ENCODE measurements at regions not wholly inside any gene's neighbourhood (a gene's known extent, or its start where the extent isn't known, plus 50 kb on each side); places are given as distances from the start of the nearest gene placed in this dataset.

GRCh38 chr9:13596383-13596970 is 317.0 kb upstream of the MPDZ start:
- Histone ChIP-seq H3K27me3 (ENCODE audit: insufficient read depth, low read length) (no peaks in the 10 kb centered on the region), H3K4me2 (ENCODE audit: low read length) (no peak overlapping the region), H3K4me1 (ENCODE audit: control insufficient read depth in 1 of 2, insufficient read depth in 2 of 2, low read length in 2 of 2) (no peaks in the 10 kb centered on the region), H4K12ac (ENCODE audit: low read depth, low read length) (no peak overlapping the region), H3K9ac (ENCODE audit: low read length) (no peak overlapping the region), H3K9me3 (ENCODE audit: insufficient read depth, low read depth, low read length) (no peaks in the 10 kb centered on the region), H4K8ac (ENCODE audit: low read depth, low read length) (no peak overlapping the region), H2BK5ac (ENCODE audit: low read depth, low read length, poor library complexity) (no peak overlapping the region), H2BK12ac (ENCODE audit: low read length) (no peak overlapping the region), H3K79me2 (ENCODE audit: control insufficient read depth, insufficient read depth, low read length, poor library complexity) (no peaks in the 10 kb centered on the region), H3K79me1 (ENCODE audit: low read length) (no peaks in the 10 kb centered on the region), H3K36me3 (ENCODE audit: control insufficient read depth in 1 of 2, insufficient read depth in 2 of 2, low read length in 2 of 2) (no peaks in the 10 kb centered on the region), H2AFZ (ENCODE audit: insufficient read depth, low read length, poor library complexity) (no peak overlapping the region), H3K4ac (ENCODE audit: low read depth, low read length) (no peak overlapping the region), H2AK5ac (ENCODE audit: low read length) (no peak overlapping the region), H3K14ac (ENCODE audit: low read length) (no peak overlapping the region), H3K27ac (ENCODE audit: low read depth, low read length) (no peak overlapping the region), H2BK120ac (ENCODE audit: insufficient read depth, low read length, poor library complexity) (no peak overlapping the region), H3K18ac (ENCODE audit: low read length) (no peak overlapping the region), H4K91ac (ENCODE audit: low read depth, low read length) (no peak overlapping the region), H3K23ac (ENCODE audit: low read length) (no peak overlapping the region), H3K4me3 (ENCODE audit: low read depth, low read length) (no peak overlapping the region)
- WGBS (ENCODE audit: extremely low coverage, insufficient coverage, insufficient read length) = no CpG with 5 or more reads among the region's 4 CpGs
- DNase-seq = no peak

- H3K79me2 ChIP-seq (ENCODE audit: control insufficient read depth, insufficient read depth, low read length, poor library complexity) = no peaks in the 10 kb centered on the region
- H3K27me3 ChIP-seq (ENCODE audit: insufficient read depth, low read length) = no peaks in the 10 kb centered on the region
- H3K9me3 ChIP-seq (ENCODE audit: insufficient read depth, low read depth, low read length) = no peaks in the 10 kb centered on the region
- H3K36me3 ChIP-seq (ENCODE audit: control insufficient read depth in 1 of 2, insufficient read depth in 2 of 2, low read length in 2 of 2) = no peaks in the 10 kb centered on the region
- H4K91ac ChIP-seq (ENCODE audit: low read depth, low read length) = no peak overlapping the region
- H3K4me3 ChIP-seq (ENCODE audit: low read depth, low read length) = no peak overlapping the region
- H3K4me1 ChIP-seq (ENCODE audit: control insufficient read depth in 1 of 2, insufficient read depth in 2 of 2, low read length in 2 of 2) = no peaks in the 10 kb centered on the region
- no peak overlapping the region for H3K4ac ChIP-seq (ENCODE audit: low read depth, low read length)
- no CpG with 5 or more reads among the region's 1 CpG for WGBS (ENCODE audit: extremely low coverage, insufficient coverage, insufficient read length)
- no peak overlapping the region for H3K4me2 ChIP-seq (ENCODE audit: low read length)
- no peaks in the 10 kb centered on the region for H3K79me1 ChIP-seq (ENCODE audit: low read length)
- no peak overlapping the region for H3K27ac ChIP-seq (ENCODE audit: low read depth, low read length)
- H4K8ac ChIP-seq (ENCODE audit: low read depth, low read length) = no peak overlapping the region
- no peak overlapping the region for H2BK12ac ChIP-seq (ENCODE audit: low read length)
- no peak overlapping the region for H2BK120ac ChIP-seq (ENCODE audit: insufficient read depth, low read length, poor library complexity)
- H2AK5ac ChIP-seq (ENCODE audit: low read length) = no peak overlapping the region
- H3K18ac ChIP-seq (ENCODE audit: low read length) = no peak overlapping the region
- no peak overlapping the region for H3K23ac ChIP-seq (ENCODE audit: low read length)
- H2BK5ac ChIP-seq (ENCODE audit: low read depth, low read length, poor library complexity) = no peak overlapping the region
- H4K12ac ChIP-seq (ENCODE audit: low read depth, low read length) = no peak overlapping the region
- no peak overlapping the region for H3K14ac ChIP-seq (ENCODE audit: low read length)
- DNase-seq = no peak
- H3K9ac ChIP-seq (ENCODE audit: low read length) = no peak overlapping the region
- no peak overlapping the region for H2AFZ ChIP-seq (ENCODE audit: insufficient read depth, low read length, poor library complexity)
Observed at GRCh38 chr9:13590996-13591395, 311.5 kb upstream of the MPDZ start.

- Histone ChIP-seq H3K4me1 (ENCODE audit: control insufficient read depth in 1 of 2, insufficient read depth in 2 of 2, low read length in 2 of 2) (no peaks in the 10 kb centered on the region), H3K14ac (ENCODE audit: low read length) (no peak overlapping the region), H2BK12ac (ENCODE audit: low read length) (no peak overlapping the region), H3K18ac (ENCODE audit: low read length) (no peak overlapping the region), H3K9ac (ENCODE audit: low read length) (no peak overlapping the region), H3K27me3 (ENCODE audit: insufficient read depth, low read length) (no peaks in the 10 kb centered on the region), H4K91ac (ENCODE audit: low read depth, low read length) (no peak overlapping the region), H3K4me2 (ENCODE audit: low read length) (no peak overlapping the region), H3K36me3 (ENCODE audit: control insufficient read depth in 1 of 2, insufficient read depth in 2 of 2, low read length in 2 of 2) (no peaks in the 10 kb centered on the region), H2BK120ac (ENCODE audit: insufficient read depth, low read length, poor library complexity) (no peak overlapping the region), H3K9me3 (ENCODE audit: insufficient read depth, low read depth, low read length) (no peaks in the 10 kb centered on the region), H3K4me3 (ENCODE audit: low read depth, low read length) (no peak overlapping the region), H3K4ac (ENCODE audit: low read depth, low read length) (no peak overlapping the region), H3K27ac (ENCODE audit: low read depth, low read length) (no peak overlapping the region), H4K8ac (ENCODE audit: low read depth, low read length) (no peak overlapping the region), H3K79me1 (ENCODE audit: low read length) (no peaks in the 10 kb centered on the region), H3K23ac (ENCODE audit: low read length) (no peak overlapping the region), H4K12ac (ENCODE audit: low read depth, low read length) (no peak overlapping the region), H2AK5ac (ENCODE audit: low read length) (no peak overlapping the region), H2BK5ac (ENCODE audit: low read depth, low read length, poor library complexity) (no peak overlapping the region), H2AFZ (ENCODE audit: insufficient read depth, low read length, poor library complexity) (no peak overlapping the region), H3K79me2 (ENCODE audit: control insufficient read depth, insufficient read depth, low read length, poor library complexity) (no peaks in the 10 kb centered on the region)
- WGBS (ENCODE audit: extremely low coverage, insufficient coverage, insufficient read length) = no CpG with 5 or more reads among the region's 2 CpGs
- DNase-seq = no peak
Observed at GRCh38 chr9:13589034-13589737, 309.7 kb upstream of the MPDZ start.

GRCh38 chr9:13588151-13589033 is 308.9 kb upstream of the MPDZ start:
- no peaks in the 10 kb centered on the region for H3K36me3 ChIP-seq (ENCODE audit: control insufficient read depth in 1 of 2, insufficient read depth in 2 of 2, low read length in 2 of 2)
- WGBS (ENCODE audit: extremely low coverage, insufficient coverage, insufficient read length) = no CpG with 5 or more reads among the region's 6 CpGs
- H2AK5ac ChIP-seq (ENCODE audit: low read length) = no peak overlapping the region
- no peaks in the 10 kb centered on the region for H3K79me1 ChIP-seq (ENCODE audit: low read length)
- no peak overlapping the region for H3K4ac ChIP-seq (ENCODE audit: low read depth, low read length)
- H2BK12ac ChIP-seq (ENCODE audit: low read length) = no peak overlapping the region
- no peak overlapping the region for H3K23ac ChIP-seq (ENCODE audit: low read length)
- no peak for DNase-seq
- no peak overlapping the region for H4K91ac ChIP-seq (ENCODE audit: low read depth, low read length)
- H3K4me3 ChIP-seq (ENCODE audit: low read depth, low read length) = no peak overlapping the region
- H2AFZ ChIP-seq (ENCODE audit: insufficient read depth, low read length, poor library complexity) = no peak overlapping the region
- no peak overlapping the region for H3K4me2 ChIP-seq (ENCODE audit: low read length)
- no peak overlapping the region for H4K8ac ChIP-seq (ENCODE audit: low read depth, low read length)
- no peaks in the 10 kb centered on the region for H3K27me3 ChIP-seq (ENCODE audit: insufficient read depth, low read length)
- no peak overlapping the region for H2BK5ac ChIP-seq (ENCODE audit: low read depth, low read length, poor library complexity)
- H3K27ac ChIP-seq (ENCODE audit: low read depth, low read length) = no peak overlapping the region
- H3K9ac ChIP-seq (ENCODE audit: low read length) = no peak overlapping the region
- no peak overlapping the region for H3K18ac ChIP-seq (ENCODE audit: low read length)
- H3K14ac ChIP-seq (ENCODE audit: low read length) = no peak overlapping the region
- H4K12ac ChIP-seq (ENCODE audit: low read depth, low read length) = no peak overlapping the region
- H3K9me3 ChIP-seq (ENCODE audit: insufficient read depth, low read depth, low read length) = no peaks in the 10 kb centered on the region
- H3K79me2 ChIP-seq (ENCODE audit: control insufficient read depth, insufficient read depth, low read length, poor library complexity) = no peaks in the 10 kb centered on the region
- no peak overlapping the region for H2BK120ac ChIP-seq (ENCODE audit: insufficient read depth, low read length, poor library complexity)
- no peaks in the 10 kb centered on the region for H3K4me1 ChIP-seq (ENCODE audit: control insufficient read depth in 1 of 2, insufficient read depth in 2 of 2, low read length in 2 of 2)
